ENCODE measurements at regions not wholly inside any gene's neighbourhood (a gene's known extent, or its start where the extent isn't known, plus 50 kb on each side); places are given as distances from the start of the nearest gene placed in this dataset.

DNA sequence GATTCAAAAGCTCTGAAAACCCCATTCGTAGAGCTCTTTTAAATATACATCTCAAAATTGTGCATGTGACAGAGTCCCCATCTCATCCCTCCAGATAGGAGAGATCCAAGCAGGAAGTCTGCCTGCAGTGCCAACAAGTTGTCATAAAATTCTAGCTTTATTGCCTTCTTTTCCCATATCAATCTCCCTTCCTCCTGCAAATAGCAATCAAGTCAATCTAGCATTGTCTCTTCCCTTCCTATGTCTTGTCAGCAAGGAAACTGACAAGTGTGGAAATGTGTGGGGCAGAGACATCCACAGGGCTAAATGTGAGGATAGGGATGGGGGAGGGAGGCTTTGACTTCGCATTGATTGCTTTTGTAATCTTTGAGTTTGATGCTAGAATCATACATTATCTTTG is 165.2 kb downstream of the C1orf94 start:
- 72 to 75% (median 74%) methylated on average over 2 of the region's 2 CpGs for WGBS, 4 donors
- no peak overlapping the region for H3K4me3 ChIP-seq
- H3K4me1 ChIP-seq (replicated peaks in 1 of 2), result no peaks in the 10 kb centered on the region
- no peak overlapping the region for H3K27ac ChIP-seq
- H3K9me3 ChIP-seq (replicated peaks in 1 of 3), result no peaks in the 10 kb centered on the region
- no peaks in the 10 kb centered on the region for H3K36me3 ChIP-seq (replicated peaks in 1 of 2)
- intact Hi-C loops (cut with DNase I), result no loop called here
- H3K27me3 ChIP-seq, result no peaks in the 10 kb centered on the region
- TF ChIP-seq, protein P1, sequence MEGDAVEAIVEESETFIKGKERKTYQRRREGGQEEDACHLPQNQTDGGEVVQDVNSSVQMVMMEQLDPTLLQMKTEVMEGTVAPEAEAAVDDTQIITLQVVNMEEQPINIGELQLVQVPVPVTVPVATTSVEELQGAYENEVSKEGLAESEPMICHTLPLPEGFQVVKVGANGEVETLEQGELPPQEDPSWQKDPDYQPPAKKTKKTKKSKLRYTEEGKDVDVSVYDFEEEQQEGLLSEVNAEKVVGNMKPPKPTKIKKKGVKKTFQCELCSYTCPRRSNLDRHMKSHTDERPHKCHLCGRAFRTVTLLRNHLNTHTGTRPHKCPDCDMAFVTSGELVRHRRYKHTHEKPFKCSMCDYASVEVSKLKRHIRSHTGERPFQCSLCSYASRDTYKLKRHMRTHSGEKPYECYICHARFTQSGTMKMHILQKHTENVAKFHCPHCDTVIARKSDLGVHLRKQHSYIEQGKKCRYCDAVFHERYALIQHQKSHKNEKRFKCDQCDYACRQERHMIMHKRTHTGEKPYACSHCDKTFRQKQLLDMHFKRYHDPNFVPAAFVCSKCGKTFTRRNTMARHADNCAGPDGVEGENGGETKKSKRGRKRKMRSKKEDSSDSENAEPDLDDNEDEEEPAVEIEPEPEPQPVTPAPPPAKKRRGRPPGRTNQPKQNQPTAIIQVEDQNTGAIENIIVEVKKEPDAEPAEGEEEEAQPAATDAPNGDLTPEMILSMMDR (IDR thresholded peaks at IDR 0.05), result no peak
- no peak for TF ChIP-seq POLR2A (IDR thresholded peaks at IDR 0.05)
- no peak for DNase-seq

DNA sequence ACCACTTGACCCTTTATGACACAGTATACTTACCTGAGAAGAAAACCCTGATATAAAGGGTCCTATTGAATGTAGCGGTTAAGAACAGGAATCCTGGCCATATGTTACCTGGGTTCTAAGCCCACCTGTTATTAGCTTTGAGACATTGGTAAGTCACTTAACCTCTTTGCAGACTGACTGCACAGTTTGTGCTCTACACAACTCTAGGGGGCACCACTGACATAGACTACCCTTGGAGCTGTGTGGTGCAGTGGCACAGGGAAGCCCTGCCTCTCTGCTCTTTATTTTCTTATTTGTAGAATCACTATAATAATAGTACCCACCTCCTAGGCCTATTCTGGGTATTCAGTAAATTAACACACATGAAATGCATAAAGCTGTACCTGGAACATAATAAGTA is 165.6 kb downstream of the C1orf94 start:
- Histone ChIP-seq H3K4me3 (no peak overlapping the region), H3K4me1 (replicated peaks in 1 of 2) (no peaks in the 10 kb centered on the region), H3K27me3 (no peaks in the 10 kb centered on the region), H3K27ac (no peak overlapping the region), H3K36me3 (replicated peaks in 1 of 2) (no peaks in the 10 kb centered on the region), H3K9me3 (replicated peaks in 1 of 3) (no peaks in the 10 kb centered on the region)
- intact Hi-C loops (cut with DNase I), result no loop called here
- 94 to 100% (median 99%) methylated on average over 1 of the region's 1 CpG for WGBS, 4 donors
- no peak for DNase-seq
- TF ChIP-seq, protein P1 (IDR thresholded peaks at IDR 0.05), result no peak
- TF ChIP-seq POLR2A (IDR thresholded peaks at IDR 0.05), result no peak

DNA sequence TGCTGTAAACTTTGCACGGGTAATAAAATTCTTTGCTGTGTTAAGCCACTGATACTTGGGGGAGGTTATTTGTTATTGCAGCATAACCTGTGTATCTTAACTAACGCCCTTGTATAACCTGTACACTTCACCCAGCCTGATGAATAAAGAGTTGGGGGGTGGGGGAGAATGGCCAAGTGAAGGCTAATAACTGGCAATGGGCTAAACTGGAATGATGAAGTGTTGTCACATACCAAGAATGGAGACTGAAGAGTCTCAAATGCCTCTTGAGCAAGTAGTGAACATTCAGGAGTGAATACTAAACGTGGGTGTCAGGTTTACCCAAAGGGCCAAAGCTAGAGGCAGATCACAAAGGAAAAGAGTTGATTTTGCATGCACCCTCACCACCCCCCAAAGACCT is 169.4 kb downstream of the C1orf94 start:
- Histone ChIP-seq H3K36me3 (replicated peaks in 1 of 2) (no peaks in the 10 kb centered on the region), H3K4me1 (replicated peaks in 1 of 2) (no peaks in the 10 kb centered on the region), H3K4me3 (no peak overlapping the region), H3K9me3 (replicated peaks in 1 of 3) (no peaks in the 10 kb centered on the region), H3K27me3 (no peaks in the 10 kb centered on the region), H3K27ac (no peak overlapping the region)
- no peak for DNase-seq
- TF ChIP-seq POLR2A (IDR thresholded peaks at IDR 0.05), result no peak
- TF ChIP-seq, protein P1 (IDR thresholded peaks at IDR 0.05), result no peak
- intact Hi-C loops (cut with DNase I), result no loop called here
- 44 to 58% (median 52%) methylated on average over 3 of the region's 3 CpGs for WGBS, 4 donors

DNA sequence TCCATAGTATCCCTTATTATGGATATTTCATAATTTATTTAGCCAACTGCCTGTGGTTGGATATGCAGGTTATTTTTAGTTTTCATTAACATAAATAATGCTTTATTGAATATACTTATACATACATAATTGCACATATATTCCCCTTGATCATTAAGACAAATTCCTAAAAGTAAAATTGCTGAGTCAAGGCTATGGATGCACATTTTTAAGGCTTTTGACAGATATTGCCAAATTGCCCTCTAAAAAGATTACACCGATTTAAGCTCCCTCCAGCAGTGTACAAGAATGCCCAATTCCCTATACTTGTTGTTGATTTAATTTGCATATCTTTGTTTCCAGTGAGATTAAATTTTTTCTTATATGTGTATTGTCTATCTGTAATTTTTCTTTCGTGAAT is 176.7 kb downstream of the C1orf94 start:
- H3K9me3 ChIP-seq (replicated peaks in 1 of 3), result no peaks in the 10 kb centered on the region
- no peak overlapping the region for H3K4me3 ChIP-seq
- DNase-seq, result no peak
- WGBS, 4 donors, result 86 to 94% (median 88%) methylated on average over 2 of the region's 2 CpGs
- no peaks in the 10 kb centered on the region for H3K4me1 ChIP-seq (replicated peaks in 1 of 2)
- no peaks in the 10 kb centered on the region for H3K27me3 ChIP-seq
- H3K36me3 ChIP-seq (replicated peaks in 1 of 2), result no peaks in the 10 kb centered on the region
- TF ChIP-seq POLR2A (IDR thresholded peaks at IDR 0.05), result no peak
- TF ChIP-seq, protein P1 (IDR thresholded peaks at IDR 0.05), result no peak
- H3K27ac ChIP-seq, result no peak overlapping the region
- intact Hi-C loops (cut with DNase I), result no loop called here

All from adrenal gland (tissue), 9 donors.